NCI-H1436 treated with DMSO at 0.1 percent for 48 hours (cell line): ENCODE measurements at regions not wholly inside any gene's neighbourhood (a gene's known extent, or its start where the extent isn't known, plus 50 kb on each side); places are given as distances from the start of the nearest gene placed in this dataset.
"Not testable (repeated sequence)": the region's sequence is repeated elsewhere in the genome, so short reads cannot be mapped to it uniquely, and the experiment has no call there.

Source experiments
- DNase-seq: peaks from one replicate; lab custom pipeline; 2025; lab: John Stamatoyannopoulos, UW

- DNase-seq: no peak
These were observed 313.5 kb downstream of the MIAT start for GRCh38 chr22:26970809-26971394.

GRCh38 chr22:26972286-26972685 lies 314.9 kb downstream of the MIAT start:
- DNase-seq: no peak

- not testable (repeated sequence) for DNase-seq
These were observed 315.5 kb downstream of the MIAT start for GRCh38 chr22:26972915-26973314.

- DNase-seq: no peak
These were observed 316.6 kb downstream of the MIAT start for GRCh38 chr22:26974034-26974433.

- DNase-seq: no peak
These were observed 317.8 kb downstream of the MIAT start for GRCh38 chr22:26974914-26975803.

- no peak for DNase-seq
These were observed 318.5 kb downstream of the MIAT start for GRCh38 chr22:26975865-26976264.

GRCh38 chr22:26977741-26978376 lies 320.5 kb downstream of the MIAT start:
- DNase-seq: no peak

- DNase-seq: no peak
These were observed 321.9 kb downstream of the MIAT start for GRCh38 chr22:26979294-26979693.

GRCh38 chr22:26981111-26981510 lies 323.7 kb downstream of the MIAT start:
- DNase-seq: no peak

GRCh38 chr22:26981541-26981940 lies 324.2 kb downstream of the MIAT start:
- DNase-seq: no peak

GRCh38 chr22:26983311-26983710 lies 325.9 kb downstream of the MIAT start:
- DNase-seq: no peak

- DNase-seq: no peak
These were observed 327.8 kb downstream of the MIAT start for GRCh38 chr22:26985206-26985605.

- DNase-seq: no peak
These were observed 328.8 kb downstream of the MIAT start for GRCh38 chr22:26985931-26986782.

GRCh38 chr22:26986884-26987283 lies 329.5 kb downstream of the MIAT start:
- DNase-seq: no peak

- no peak for DNase-seq
These were observed 333.3 kb downstream of the MIAT start for GRCh38 chr22:26990503-26991189.

GRCh38 chr22:26992556-26992955 lies 335.2 kb downstream of the MIAT start:
- DNase-seq: no peak

GRCh38 chr22:26993886-26994285 lies 336.5 kb downstream of the MIAT start:
- no peak for DNase-seq

- no peak for DNase-seq
These were observed 337.4 kb downstream of the MIAT start for GRCh38 chr22:26994801-26995200.

- DNase-seq: no peak
These were observed 337.8 kb downstream of the MIAT start for GRCh38 chr22:26995235-26995634.

- no peak for DNase-seq
These were observed 338.8 kb downstream of the MIAT start for GRCh38 chr22:26996154-26996553.

GRCh38 chr22:26998129-26998528 lies 340.7 kb downstream of the MIAT start:
- DNase-seq: no peak

GRCh38 chr22:26998716-26999115 lies 341.3 kb downstream of the MIAT start:
- no peak for DNase-seq
